ENCODE measurements at regions not wholly inside any gene's neighbourhood (a gene's known extent, or its start where the extent isn't known, plus 50 kb on each side); places are given as distances from the start of the nearest gene placed in this dataset.

GRCh38 chr7:131047651-131048304 lies 279.9 kb upstream of the MKLN1 start:
- Histone ChIP-seq H3K9me3 (no peaks in the 10 kb centered on the region), H3K27me3 (no peaks in the 10 kb centered on the region), H3K36me3 (peaks cover 0 to 32% (median 13%) of the 10 kb centered on the region in 4 donors), H3K4me1 (peaks cover 25 to 78% (median 69%) of the 10 kb centered on the region in 4 donors), H3K4me3 (no peak overlapping the region), H3K27ac (replicated peaks in 1 of 4) (no peak overlapping the region)
- TF ChIP-seq CTCF (IDR thresholded peaks at IDR 0.05) (no peak), EP300 (IDR thresholded peaks at IDR 0.05) (no peak), POLR2AphosphoS5 (IDR thresholded peaks at IDR 0.05) (no peak), POLR2A (IDR thresholded peaks at IDR 0.05; ENCODE audit: low read depth) (no peak)
- intact Hi-C loops (cut with DNase I), result no loop called here
- DNase-seq (ENCODE audit: extremely low spot score), result no peak
- 79% methylated on average over 2 of the region's 2 CpGs for WGBS

- Histone ChIP-seq H3K36me3 (peaks cover 0 to 32% (median 13%) of the 10 kb centered on the region in 4 donors), H3K4me3 (no peak overlapping the region), H3K27me3 (no peaks in the 10 kb centered on the region), H3K27ac (replicated peaks in 1 of 4) (no peak overlapping the region), H3K4me1 (peaks cover 50 to 98% (median 94%) of the 10 kb centered on the region in 4 donors), H3K9me3 (no peaks in the 10 kb centered on the region)
- no peak for DNase-seq (ENCODE audit: extremely low spot score)
- intact Hi-C loops (cut with DNase I), result no loop called here
- no peak for TF ChIP-seq POLR2AphosphoS5 (IDR thresholded peaks at IDR 0.05)
- no peak for TF ChIP-seq CTCF (IDR thresholded peaks at IDR 0.05)
- TF ChIP-seq POLR2A (IDR thresholded peaks at IDR 0.05; ENCODE audit: low read depth), result no peak
- WGBS, result 97% methylated on average over 2 of the region's 2 CpGs
Observed at GRCh38 chr7:131051304-131051703, 276.4 kb upstream of the MKLN1 start.

- no peak overlapping the region for H3K4me3 ChIP-seq
- peaks cover 61 to 100% (median 98%) of the 10 kb centered on the region in 4 donors for H3K4me1 ChIP-seq
- TF ChIP-seq CTCF (IDR thresholded peaks at IDR 0.05) (no peak), POLR2AphosphoS5 (IDR thresholded peaks at IDR 0.05) (no peak), EP300 (IDR thresholded peaks at IDR 0.05) (no peak)
- no peak for DNase-seq (ENCODE audit: extremely low spot score)
- no peak overlapping the region for H3K27ac ChIP-seq (replicated peaks in 1 of 4)
- peaks cover 0 to 32% (median 13%) of the 10 kb centered on the region in 4 donors for H3K36me3 ChIP-seq
- intact Hi-C loops (cut with DNase I), result no loop called here
- no peaks in the 10 kb centered on the region for H3K9me3 ChIP-seq
- no peaks in the 10 kb centered on the region for H3K27me3 ChIP-seq
- WGBS, result 82% methylated on average over 4 of the region's 4 CpGs
Observed at GRCh38 chr7:131052285-131052904, 275.3 kb upstream of the MKLN1 start.

DNA sequence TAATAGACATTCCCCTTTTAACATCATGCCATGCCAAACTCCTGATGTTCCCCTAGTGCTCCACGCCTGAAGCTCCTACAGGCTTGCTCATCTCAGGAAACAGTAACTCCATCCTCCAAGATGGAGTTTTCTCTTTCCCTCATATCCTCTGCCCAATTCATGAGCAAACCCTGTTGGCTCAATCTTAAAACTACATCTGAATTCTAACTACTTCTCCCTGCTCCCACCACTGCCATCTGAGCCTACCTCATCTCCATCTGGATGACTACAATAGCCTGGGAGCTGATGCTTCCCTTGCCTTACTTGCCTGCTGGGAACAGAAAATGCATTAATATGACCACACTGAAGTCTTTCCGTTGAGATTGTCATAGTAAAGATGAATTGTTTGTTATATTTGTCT lies 271.7 kb upstream of the MKLN1 start:
- Histone ChIP-seq H3K4me1 (peaks cover 58 to 87% (median 82%) of the 10 kb centered on the region in 4 donors), H3K36me3 (peaks cover 0 to 8% (median 4%) of the 10 kb centered on the region in 4 donors), H3K9me3 (no peaks in the 10 kb centered on the region), H3K4me3 (no peak overlapping the region), H3K27me3 (no peaks in the 10 kb centered on the region), H3K27ac (replicated peaks in 1 of 4) (peak overlapping the region; percentile 61 to 74 (median 70))
- TF ChIP-seq CTCF (IDR thresholded peaks at IDR 0.05) (no peak), POLR2A (IDR thresholded peaks at IDR 0.05; ENCODE audit: low read depth) (no peak), EP300 (IDR thresholded peaks at IDR 0.05) (no peak), POLR2AphosphoS5 (IDR thresholded peaks at IDR 0.05) (no peak)
- WGBS, result 84% methylated on average over 2 of the region's 2 CpGs
- intact Hi-C loops (cut with DNase I), result no loop called here
- DNase-seq (ENCODE audit: extremely low spot score), result no peak

Data from esophagus muscularis mucosa (tissue), 4 donors.